HG02678 (cell line): ENCODE measurements at regions not wholly inside any gene's neighbourhood (a gene's known extent, or its start where the extent isn't known, plus 50 kb on each side); places are given as distances from the start of the nearest gene placed in this dataset.

Experiments used
- ATAC-seq: cut with Tn5 transposase; IDR thresholded peaks from one replicate; pipeline ENCODE4 v1.9.1; 2021; ENCODE audit warnings: mild to moderate bottlenecking, moderate library complexity; ENCODE audit not compliant: unreplicated experiment

DNA sequence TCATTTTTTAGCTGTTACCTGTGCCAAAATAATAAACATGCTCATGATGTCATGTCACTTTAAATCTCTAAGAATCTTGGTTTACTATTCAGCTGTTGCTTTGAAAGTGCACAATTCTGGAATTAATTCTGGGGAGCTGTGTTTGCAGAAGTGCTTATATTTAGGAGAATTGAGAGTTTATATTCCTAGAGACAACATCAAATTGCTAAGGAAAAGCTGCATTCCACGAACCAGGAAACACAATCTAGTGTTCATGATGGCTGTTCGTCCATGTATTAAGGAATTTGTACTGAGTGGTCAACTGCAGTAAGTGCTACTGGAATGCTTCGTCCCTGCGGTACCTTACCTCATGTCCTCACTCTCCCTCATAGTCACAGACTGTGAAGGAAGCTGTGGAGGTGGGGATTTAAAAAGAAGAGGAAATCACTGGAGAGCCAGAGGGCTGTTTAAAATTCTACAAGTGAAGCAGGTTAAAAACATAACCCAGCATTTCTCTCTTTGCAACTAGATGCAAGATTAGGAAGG, 161.0 kb downstream of the TRMT11 start:
- ATAC-seq = no peak

DNA sequence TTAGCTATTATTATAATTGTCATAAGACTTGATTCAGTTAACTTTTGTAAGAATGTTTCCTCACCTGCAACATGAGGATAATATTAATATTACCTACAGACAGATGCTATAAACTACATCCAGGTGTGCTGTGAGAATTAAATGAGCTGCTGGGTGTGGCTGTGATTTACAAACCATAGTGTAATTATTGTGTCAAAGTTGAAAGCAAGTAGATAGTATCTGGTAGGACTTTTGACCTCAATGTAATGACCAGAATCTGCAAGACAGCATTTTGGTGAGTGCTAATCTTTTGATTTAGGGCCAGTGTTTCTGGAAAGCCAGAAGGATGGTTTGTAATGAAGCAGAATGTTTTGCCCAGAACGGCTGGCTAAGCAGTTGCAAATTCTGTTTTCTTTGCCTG, 162.5 kb downstream of the TRMT11 start:
- ATAC-seq = no peak

DNA sequence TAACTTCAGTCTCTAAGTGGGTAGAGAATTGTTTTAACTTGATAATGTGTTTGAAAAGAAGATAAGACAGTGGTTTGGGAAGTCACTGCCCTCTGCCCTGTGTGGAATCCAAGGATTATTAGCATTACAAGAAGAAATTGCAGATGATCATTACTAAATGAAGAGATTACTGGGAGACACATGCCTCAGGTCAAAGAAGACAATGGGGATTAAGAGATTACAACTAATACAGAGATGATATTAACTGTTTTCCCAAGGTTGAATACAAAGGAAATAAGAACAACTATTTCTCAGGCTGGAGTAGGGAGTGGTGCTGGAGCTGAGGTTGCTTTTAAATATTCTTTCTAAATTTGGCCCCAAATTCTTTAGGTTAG, 166.0 kb downstream of the TRMT11 start:
- ATAC-seq = no peak

DNA sequence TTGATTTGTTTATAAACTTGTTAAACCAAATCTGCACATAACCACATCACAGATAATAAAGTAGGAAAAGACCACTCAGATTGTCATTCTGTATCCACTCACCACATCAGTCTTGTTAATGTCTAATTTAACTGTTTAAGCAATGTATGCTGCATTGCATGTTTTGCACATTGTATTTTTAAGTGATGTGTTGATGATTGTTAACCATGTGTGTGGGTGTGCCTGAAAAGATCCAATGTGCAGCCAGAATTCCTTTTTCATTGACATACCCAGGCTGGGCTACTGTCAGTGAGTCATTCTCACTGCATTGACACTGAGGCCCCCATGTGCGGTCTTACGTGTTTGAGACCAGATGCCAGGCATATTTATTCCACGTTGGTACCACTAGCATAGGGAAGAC, 167.3 kb downstream of the TRMT11 start:
- ATAC-seq = no peak

DNA sequence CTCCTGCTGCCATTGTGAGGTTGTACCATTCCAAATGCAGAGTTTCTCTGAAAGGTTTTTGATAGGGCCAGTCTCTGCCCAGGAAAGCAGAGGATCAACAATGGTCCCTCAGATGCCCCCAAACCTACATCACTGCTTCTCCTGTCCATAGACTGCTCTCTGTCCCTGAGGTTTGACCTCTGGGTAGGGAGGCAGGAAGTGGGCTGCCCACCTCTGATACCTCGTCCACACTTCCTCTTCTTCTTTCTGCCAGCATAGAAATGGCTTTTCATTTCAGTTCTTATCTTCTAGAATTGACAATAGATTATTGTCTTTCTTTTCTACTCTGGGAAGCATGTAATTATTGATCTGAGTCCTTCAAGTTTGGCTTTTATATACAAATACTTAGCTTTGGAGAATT, 170.6 kb downstream of the TRMT11 start:
- peak; percentile 77 for ATAC-seq

DNA sequence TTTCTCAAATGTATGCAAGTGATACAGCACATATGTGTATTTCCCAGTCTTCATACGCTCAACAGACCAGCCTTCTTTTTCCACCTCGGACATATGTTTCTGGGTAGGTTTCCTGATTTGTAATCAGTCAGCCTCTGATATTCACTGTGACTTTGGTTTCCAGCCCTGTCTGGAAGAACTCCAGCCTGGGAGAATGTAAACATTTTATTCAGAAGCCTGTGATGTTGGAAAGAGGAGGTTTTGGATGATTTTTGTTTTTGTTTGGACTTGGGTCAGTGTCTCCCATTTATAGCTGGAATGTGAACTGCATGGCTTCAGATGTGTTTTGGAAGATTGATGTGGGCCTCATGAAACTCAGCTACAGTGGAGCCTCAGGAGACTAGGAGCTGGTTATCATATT, 172.2 kb upstream of the CENPW start:
- ATAC-seq = no peak

DNA sequence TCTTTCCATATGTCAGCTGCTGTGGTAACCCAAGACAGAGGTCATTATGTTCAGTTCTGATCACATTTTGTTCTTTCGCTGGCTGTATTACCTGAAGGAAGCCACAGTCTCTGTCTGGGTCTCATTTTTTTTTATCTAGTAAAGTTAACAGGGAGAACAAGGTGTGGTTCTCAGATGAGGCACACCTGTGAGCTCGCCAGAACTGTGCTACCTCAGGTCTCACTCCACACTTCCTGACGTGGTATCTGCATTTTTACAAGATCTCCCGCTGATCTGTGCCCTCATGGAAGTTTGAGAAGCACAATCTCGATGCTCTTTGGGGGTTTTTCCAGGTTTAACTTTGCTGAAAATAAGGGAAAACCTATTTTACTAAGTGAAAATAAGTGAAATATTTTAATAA, 169.5 kb upstream of the CENPW start:
- ATAC-seq = no peak

DNA sequence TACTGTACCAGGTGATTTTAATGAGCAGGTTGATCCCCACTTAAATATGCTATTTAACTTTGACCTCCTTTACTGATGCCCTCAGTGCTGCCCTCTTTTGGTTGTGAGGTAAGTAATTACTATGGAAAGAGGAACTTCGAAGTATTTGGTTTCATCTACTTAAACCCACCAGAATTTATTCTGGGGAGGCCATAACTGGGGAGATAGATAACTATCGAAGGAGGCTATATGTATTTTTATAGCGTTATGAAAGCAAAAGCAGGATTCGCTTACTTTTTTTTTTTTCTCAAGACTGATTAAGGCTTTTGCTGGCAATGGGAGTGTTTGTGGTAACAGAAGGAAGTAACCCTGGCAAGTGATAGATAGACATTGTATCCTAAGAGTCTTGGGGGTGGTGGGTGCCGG, 168.9 kb upstream of the CENPW start:
- peak; percentile 82 for ATAC-seq

DNA sequence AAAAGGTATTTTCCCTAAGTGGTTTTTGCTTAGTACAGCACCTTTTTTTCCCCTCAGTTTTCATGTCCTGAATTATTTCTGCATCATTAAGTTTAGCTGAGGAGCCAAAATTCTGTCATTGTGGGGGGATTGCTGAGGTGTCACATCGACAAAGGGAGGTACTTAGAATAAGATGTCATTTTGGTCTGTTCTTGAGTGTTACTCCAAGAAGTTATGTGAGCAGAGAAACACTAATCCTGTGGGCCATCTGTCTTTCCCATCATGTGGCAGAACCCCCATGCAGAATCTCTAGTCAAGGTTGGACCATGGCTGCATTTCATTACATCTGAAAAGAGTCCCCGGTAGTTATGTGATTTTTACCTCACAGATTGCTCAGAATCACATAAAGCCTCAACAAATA, 167.8 kb upstream of the CENPW start:
- no peak for ATAC-seq

DNA sequence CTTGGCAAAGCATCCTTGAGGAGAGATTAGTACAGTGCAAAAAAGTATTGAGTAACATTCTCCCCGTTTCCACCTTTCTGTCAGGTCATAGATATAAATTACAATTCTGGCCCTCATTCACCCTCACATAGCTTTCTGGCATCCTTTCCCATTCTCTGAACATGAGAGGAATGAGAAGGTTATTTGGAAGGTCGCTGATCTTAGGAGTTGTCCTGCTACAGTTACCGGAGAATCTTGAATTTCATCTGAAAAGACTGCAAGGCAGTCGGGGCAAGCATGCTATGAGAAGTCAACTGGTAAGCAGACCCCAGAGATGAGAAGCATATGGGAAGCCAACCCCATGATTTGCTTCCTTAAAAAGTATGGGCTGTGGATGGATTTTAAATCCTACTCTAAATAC, 166.7 kb upstream of the CENPW start:
- no peak for ATAC-seq

DNA sequence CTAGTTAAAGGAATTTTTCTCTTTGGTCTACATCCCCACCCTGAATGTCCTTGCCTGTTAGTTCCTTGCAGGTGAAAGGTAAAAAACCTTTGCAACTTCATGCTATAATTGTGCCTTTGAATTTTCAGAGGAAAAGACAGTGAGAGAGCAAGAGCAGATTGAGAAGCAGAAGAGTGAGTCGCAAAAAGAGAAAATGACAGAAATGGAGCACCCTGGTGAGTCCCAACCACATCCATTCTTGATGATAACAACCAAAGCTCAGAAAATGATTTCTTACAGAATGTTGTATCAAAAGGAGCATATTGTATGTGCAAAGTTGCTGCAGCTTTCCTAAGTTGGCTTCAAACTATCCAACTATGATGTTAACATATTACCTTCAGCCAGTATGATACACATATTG, 165.2 kb upstream of the CENPW start:
- no peak for ATAC-seq

DNA sequence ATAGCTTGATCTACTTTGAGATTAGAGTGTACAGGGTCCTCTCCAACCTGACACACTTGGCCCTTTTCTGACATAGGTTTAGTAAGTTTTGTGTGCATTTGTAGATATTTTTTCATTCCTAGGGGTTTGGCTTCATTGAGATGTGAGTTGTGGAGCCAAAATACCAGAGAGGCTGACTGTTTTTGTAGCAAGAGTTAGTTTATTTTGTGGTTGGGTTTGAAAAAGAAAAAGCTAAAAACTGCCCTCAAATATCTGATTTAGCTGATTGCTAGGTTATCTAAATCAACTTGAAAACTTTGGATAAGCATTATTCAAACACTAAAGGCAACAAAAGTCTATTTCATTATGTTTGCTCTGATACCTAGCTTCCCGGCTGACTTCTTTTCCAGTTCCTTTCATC, 164.7 kb upstream of the CENPW start:
- no peak for ATAC-seq

DNA sequence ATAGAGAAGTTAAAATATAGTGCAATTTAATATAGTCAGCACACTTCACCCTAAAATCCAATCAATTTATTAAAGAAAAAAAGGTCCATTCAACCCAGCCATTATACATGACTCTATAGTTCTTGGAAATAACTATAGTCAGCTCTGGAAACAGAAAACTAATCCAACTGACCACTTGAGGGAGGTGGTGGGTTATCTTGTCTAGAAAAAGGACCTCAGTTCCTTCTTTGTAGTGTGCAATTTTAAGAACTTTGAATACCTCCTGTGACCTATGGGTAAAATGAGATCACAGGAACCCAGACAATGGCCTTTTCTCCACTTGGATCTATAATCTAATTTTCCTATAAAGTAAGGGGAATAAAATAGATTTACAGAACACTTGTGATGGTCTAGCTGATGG, 163.6 kb upstream of the CENPW start:
- ATAC-seq = no peak

DNA sequence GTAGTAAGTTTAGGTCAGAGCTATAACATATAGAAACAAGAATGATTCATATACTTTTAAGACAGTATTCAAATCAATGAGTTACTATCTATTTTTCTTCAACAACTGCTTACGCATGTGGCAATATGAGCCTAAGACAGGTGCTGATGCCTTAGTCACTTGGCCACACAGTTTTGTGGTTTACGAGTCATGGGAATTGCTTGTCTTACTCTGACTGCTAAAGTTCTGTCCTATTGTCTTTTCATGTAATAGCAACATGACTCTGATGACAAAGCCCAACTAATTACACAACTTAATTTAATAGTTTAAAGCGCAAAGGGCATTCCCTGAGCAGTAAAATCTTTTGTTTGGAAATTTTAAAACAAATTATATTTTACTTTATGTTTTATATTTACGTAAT, 159.3 kb upstream of the CENPW start:
- ATAC-seq = no peak

DNA sequence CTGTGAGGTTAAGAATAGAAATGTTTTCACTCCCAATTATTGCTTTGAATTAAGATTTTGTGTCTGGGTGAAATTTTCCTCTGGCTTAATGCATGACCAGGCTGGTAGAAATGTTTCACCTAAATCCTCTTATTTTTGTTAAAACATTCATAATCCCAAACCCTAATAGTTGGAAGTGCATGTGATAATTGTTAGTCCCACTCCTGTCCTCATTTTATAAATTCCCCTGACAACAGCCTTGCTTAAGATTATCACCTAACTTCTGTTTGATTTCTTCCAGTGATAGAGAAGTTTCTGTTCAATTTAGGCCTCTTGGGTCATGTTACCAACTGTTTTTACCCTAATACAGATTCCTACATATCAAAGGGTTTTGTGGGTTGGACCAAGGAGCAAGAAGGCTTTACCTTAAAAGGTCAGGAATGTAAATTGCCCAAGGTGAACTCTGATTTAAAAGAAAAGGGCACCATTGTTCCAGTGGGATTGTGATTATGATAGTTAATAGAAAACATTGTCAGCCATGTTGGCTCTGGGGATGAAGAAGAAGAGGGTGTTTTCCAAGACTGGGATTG, 158.7 kb upstream of the CENPW start:
- no peak for ATAC-seq

DNA sequence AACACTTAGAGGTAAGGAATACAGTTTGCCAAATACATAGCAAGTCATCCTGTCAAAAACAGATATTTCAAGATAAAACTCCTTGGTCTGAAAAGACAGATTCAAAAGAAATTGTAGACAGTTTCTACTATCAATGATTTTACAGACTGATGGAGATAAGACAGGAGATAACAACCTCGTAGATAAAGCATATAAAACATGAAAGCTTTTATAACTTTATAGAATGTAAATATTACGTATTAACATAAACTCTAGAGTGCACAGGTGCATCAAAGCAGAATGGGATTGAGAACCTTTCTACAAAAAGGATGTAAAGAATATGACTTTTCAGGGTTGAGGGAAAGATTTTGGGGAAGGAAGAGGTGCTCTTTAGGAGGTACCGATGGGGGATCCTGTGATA, 158.0 kb upstream of the CENPW start:
- no peak for ATAC-seq

DNA sequence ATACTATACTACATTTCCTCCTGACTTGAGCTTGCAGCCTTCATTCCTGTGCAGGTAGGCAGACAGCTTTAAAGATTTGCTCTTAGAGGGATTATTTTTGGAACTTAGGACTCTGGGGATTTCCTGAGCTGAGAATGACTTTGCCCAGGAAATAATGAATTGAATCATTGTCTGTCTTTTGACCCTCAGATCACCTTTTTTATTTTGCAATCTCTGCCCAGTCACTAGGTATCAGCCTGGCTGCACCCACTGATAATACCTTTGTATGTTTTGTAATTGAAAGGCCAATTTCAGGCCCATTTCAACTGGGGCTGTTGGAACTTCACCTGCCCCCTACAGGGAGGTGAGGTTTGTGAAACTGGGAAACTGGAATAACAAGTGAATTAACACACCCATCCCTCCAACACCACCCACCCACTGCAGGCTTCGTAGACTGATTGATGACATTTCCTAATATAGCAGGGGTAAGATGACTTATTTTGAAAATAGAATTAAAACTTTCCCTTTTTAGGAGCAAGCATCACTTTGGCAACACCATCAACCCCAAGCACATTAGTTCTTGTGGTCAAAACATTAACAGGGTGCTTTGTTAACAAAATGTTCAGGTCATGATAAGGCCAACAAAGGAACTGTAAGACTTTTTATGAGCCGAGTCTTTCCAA, 157.1 kb upstream of the CENPW start:
- ATAC-seq = no peak

DNA sequence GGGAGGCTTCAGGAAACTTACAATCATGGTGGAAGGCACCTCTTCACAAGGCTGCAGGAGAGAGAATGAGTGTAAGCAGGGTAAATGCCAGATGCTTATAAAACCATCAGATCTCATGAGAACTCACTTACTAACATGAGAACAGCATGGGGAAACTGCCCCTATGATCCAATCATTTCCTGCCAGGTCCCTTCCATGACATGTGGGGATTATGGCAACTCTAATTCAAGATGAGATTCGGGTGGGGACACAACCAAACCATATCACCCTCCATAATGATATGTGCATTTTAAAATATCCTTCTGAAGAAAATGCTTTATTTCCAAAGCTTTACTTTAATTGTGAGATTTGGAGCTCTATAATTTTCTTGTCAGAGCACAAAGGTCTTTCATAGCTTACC, 154.1 kb upstream of the CENPW start:
- no peak for ATAC-seq

DNA sequence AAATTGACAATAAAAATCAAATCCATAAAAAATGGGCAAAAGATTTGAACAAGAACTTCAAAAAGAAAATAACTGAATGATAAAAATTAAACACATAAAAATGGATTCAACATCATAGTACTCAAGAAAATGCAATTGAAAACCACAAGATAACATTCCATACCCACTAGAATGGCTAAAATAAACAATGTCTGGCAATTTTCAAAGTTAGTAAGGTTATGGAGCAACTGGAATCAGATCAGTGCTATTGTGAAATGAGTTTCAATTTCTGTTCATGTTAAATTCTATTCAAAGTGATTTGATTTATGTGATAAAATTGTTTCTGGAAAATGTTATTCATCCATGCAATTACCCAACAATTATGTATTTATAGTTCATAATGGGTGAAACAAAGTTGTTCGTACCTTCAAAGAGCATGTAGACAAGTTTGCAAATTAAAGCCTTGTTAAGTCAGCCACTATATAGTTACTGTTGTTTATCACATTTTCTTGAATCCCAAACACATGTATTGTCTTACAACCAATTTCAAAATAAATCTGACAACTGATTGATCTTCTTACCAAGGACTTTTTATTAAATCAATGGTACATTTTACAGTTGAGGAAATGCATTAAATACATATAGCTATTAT, 151.5 kb upstream of the CENPW start:
- ATAC-seq = no peak

DNA sequence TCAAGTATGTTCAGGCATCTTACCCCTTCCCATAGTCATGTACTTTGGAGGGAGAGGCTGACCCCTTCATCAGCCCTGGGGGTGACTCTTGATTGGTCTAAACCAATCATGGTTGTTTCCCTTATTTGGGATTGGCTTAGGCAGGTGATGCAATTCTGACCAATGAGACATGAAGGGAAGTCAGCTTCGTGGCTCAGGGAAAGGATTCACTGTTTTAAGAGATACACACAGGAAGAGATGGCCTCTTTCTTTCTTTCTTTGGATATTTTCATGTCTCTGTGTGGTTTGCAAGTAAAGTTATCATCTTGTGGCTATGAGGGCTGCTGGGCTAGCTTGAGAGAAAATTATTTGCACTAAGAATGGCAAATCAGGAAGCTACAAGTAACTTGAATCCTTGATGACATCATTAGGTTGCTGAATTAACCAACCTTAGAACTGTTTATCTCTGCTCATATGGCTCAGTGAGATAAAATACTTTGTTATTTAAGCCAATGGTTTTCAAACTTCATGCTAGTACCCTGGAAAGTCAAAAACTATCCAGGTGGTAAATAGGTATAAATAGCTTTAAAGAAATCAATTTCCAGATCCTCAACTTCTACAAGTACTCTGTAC, 144.2 kb upstream of the CENPW start:
- no peak for ATAC-seq

DNA sequence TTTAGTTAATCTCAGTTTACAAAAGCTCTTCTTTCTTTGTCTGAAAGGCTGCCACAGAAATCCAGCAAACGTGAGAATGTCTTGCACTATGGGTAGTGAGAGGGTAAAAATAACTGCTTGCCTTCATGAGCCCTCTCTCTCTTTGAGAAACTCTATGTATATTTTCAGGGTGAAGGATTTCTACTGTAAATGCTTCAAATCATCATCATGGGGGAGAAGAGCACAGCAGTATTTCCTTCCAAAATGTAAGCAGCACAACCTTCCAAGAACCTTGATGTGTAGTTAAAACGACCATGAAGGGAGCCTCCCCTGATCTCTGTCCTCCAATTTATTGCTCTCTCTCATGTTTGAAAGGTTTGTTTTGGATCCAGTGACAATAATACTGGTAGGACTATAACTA, 141.3 kb upstream of the CENPW start:
- no peak for ATAC-seq

DNA sequence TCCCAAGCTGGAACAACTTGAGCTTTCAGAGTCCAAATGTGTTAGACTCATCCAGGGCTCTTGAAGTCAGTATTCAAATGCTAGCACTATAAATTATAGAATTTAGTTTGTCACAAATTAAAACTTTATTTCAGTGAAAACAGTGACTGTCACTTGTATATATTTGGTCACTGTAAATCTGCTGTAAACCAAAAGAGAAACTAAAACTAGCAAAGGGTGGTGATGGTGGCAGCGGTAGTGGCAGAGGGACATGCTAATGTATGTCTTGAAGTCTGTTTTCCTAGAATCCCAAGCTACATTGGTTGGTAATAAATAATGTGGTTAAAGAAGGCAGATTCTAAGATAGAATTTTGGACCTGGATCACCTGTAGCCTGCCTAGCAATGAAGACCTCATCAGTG, 140.4 kb upstream of the CENPW start:
- no peak for ATAC-seq
